Mesenchymal stem cell (in vitro differentiated cells and primary cell): ENCODE measurements at regions not wholly inside any gene's neighbourhood (a gene's known extent, or its start where the extent isn't known, plus 50 kb on each side); places are given as distances from the start of the nearest gene placed in this dataset.

Experiments used
- DNase-seq: peaks from one replicate; pipeline ENCODE4 v3.0.0-alpha.2; 2013
- H2AFZ ChIP-seq: one replicate; pipeline ENCODE4 v1.6.1; 2013; ENCODE audit warnings: low read depth, mild to moderate bottlenecking, control low read depth, inconsistent platforms, low read length, moderate library complexity
- H2AK5ac ChIP-seq: 2 replicates; pipeline ENCODE4 v1.6.1; 2013; ENCODE audit warnings: low read length, moderate library complexity, mild to moderate bottlenecking, inconsistent platforms; ENCODE audit not compliant: severe bottlenecking
- H2BK120ac ChIP-seq: one replicate; pipeline ENCODE4 v1.6.1; 2013; ENCODE audit warnings: low read depth, mild to moderate bottlenecking, inconsistent platforms, low read length, moderate library complexity
- H2BK12ac ChIP-seq, 2 experiments: one replicate each; pipeline ENCODE4 v1.6.1; 2013; ENCODE audit warnings: inconsistent platforms in 2 of 2, low read length in 2 of 2, mild to moderate bottlenecking in 2 of 2, moderate library complexity in 2 of 2, control low read depth in 1 of 2
- H2BK15ac ChIP-seq: one replicate; pipeline ENCODE4 v1.6.1; 2013; ENCODE audit warnings: mild to moderate bottlenecking, low read depth, inconsistent platforms; ENCODE audit not compliant: poor library complexity, severe bottlenecking
- H2BK5ac ChIP-seq: 2 replicates; pipeline ENCODE4 v1.6.1; 2013; ENCODE audit warnings: low read depth, mild to moderate bottlenecking, low read length, control low read depth, inconsistent platforms; ENCODE audit not compliant: poor library complexity, severe bottlenecking
- H3K14ac ChIP-seq, 2 experiments: one replicate each; pipeline ENCODE4 v1.6.1; 2013; ENCODE audit warnings: inconsistent platforms in 2 of 2, low read length in 2 of 2, control low read depth in 1 of 2, mild to moderate bottlenecking in 1 of 2, moderate library complexity in 1 of 2
- H3K18ac ChIP-seq, 2 experiments: one replicate each; pipeline ENCODE4 v1.6.1; 2013; ENCODE audit warnings: inconsistent platforms in 2 of 2, low read length in 2 of 2, control low read depth in 1 of 2, low read depth in 1 of 2, mild to moderate bottlenecking in 1 of 2
- H3K23ac ChIP-seq, 2 experiments: one replicate each; pipeline ENCODE4 v1.6.1; 2013; ENCODE audit warnings: inconsistent platforms in 2 of 2, low read length in 2 of 2, mild to moderate bottlenecking in 2 of 2, moderate library complexity in 2 of 2, control low read depth in 1 of 2
- H3K27ac ChIP-seq: 2 replicates; pipeline ENCODE4 v1.5.1; 2013; ENCODE audit warnings: mild to moderate bottlenecking, moderate library complexity, low read length, control low read depth, inconsistent platforms; ENCODE audit not compliant: poor library complexity, severe bottlenecking
- H3K27me3 ChIP-seq, 2 experiments: 2 replicates each; pipeline versions ENCODE4 v1.6.1 to v1.7.0; 2013; ENCODE audit warnings: low read length in 2 of 2, mild to moderate bottlenecking in 2 of 2, moderate library complexity in 2 of 2, control low read depth in 1 of 2, inconsistent platforms in 1 of 2; ENCODE audit not compliant: control insufficient read depth in 1 of 2, insufficient read depth in 1 of 2
- H3K36me3 ChIP-seq, 2 experiments: 2 replicates each; pipeline versions ENCODE4 v1.6.1 to v1.7.0; 2013; ENCODE audit warnings: low read length in 2 of 2, control low read depth in 1 of 2, inconsistent platforms in 1 of 2, low read depth in 1 of 2, mild to moderate bottlenecking in 1 of 2; ENCODE audit not compliant: insufficient read depth in 2 of 2, control insufficient read depth in 1 of 2
- H3K4ac ChIP-seq, 2 experiments: one replicate each; pipeline ENCODE4 v1.6.1; 2013; ENCODE audit warnings: inconsistent platforms in 2 of 2, low read length in 2 of 2, mild to moderate bottlenecking in 2 of 2, moderate library complexity in 2 of 2, control low read depth in 1 of 2, low read depth in 1 of 2
- H3K4me1 ChIP-seq: 2 replicates; pipeline ENCODE4 v1.6.1; 2013; ENCODE audit warnings: low read depth, low read length, control low read depth; ENCODE audit not compliant: control insufficient read depth, insufficient read depth
- H3K4me2 ChIP-seq: 2 replicates; pipeline ENCODE4 v1.6.1; 2013; ENCODE audit warnings: low read length, mild to moderate bottlenecking, inconsistent platforms; ENCODE audit not compliant: poor library complexity, severe bottlenecking
- H3K4me3 ChIP-seq, 2 experiments: 2 replicates each; pipeline versions ENCODE4 v1.5.1 to v1.7.0; 2013; ENCODE audit warnings: low read length in 2 of 2, mild to moderate bottlenecking in 2 of 2, control low read depth in 1 of 2, low read depth in 1 of 2; ENCODE audit not compliant: insufficient read depth in 1 of 2
- H3K79me1 ChIP-seq: replicated peaks from 2 replicates; pipeline ENCODE4 v1.6.1; 2013; ENCODE audit warnings: mild to moderate bottlenecking, control low read depth, low read length, inconsistent platforms; ENCODE audit not compliant: poor library complexity, severe bottlenecking
- H3K9ac ChIP-seq: 2 replicates; pipeline ENCODE4 v1.7.0; 2013; ENCODE audit warnings: mild to moderate bottlenecking, low read length, moderate library complexity
- H3K9me3 ChIP-seq: 2 replicates; pipeline ENCODE4 v1.7.0; 2013; ENCODE audit warnings: mild to moderate bottlenecking, low read length; ENCODE audit not compliant: control insufficient read depth
- H4K8ac ChIP-seq: one replicate; pipeline ENCODE4 v1.6.1; 2013; ENCODE audit warnings: inconsistent platforms, mild to moderate bottlenecking, low read length, moderate library complexity
- H4K91ac ChIP-seq: one replicate; pipeline ENCODE4 v1.6.1; 2013; ENCODE audit warnings: mild to moderate bottlenecking, low read length, inconsistent platforms
- WGBS: methylation state at CpG from one replicate; pipeline ENCODE4 v1.1.7; 2013; ENCODE audit warnings: mixed read lengths; 5-methylcytosine and 5-hydroxymethylcytosine counted together

- Histone ChIP-seq H2BK15ac (no peak overlapping the region), H2BK120ac (no peak overlapping the region), H2AK5ac (no peak overlapping the region), H4K8ac (no peak overlapping the region), H3K14ac (no peak overlapping the region), H3K9ac (no peak overlapping the region), H3K36me3 (no peaks in the 10 kb centered on the region), H3K27me3 (no peaks in the 10 kb centered on the region), H2AFZ (no peak overlapping the region), H2BK12ac (no peak overlapping the region), H3K79me1 (no peaks in the 10 kb centered on the region), H4K91ac (no peak overlapping the region), H3K27ac (no peak overlapping the region), H3K18ac (no peak overlapping the region), H3K4me2 (no peak overlapping the region), H3K4me1 (no peaks in the 10 kb centered on the region), H3K4ac (no peak overlapping the region), H2BK5ac (no peak overlapping the region), H3K9me3 (no peaks in the 10 kb centered on the region), H3K23ac (no peak overlapping the region), H3K4me3 (no peak overlapping the region)
- DNase-seq = no peak
- 75% methylated on average over 1 of the region's 1 CpG for WGBS
Observed at GRCh38 chr1:58310881-58311280, 235.6 kb downstream of the OMA1 start.

GRCh38 chr1:58310469-58310868, 236.1 kb downstream of the OMA1 start:
- 69% methylated on average over 2 of the region's 2 CpGs for WGBS
- no peaks in the 10 kb centered on the region for H3K4me1 ChIP-seq
- no peak overlapping the region for H2AK5ac ChIP-seq
- H2BK15ac ChIP-seq = no peak overlapping the region
- H2BK5ac ChIP-seq = no peak overlapping the region
- no peaks in the 10 kb centered on the region for H3K27me3 ChIP-seq
- no peak overlapping the region for H3K27ac ChIP-seq
- no peak overlapping the region for H3K4ac ChIP-seq
- no peak overlapping the region for H2BK12ac ChIP-seq
- H3K4me3 ChIP-seq = no peak overlapping the region
- no peak overlapping the region for H3K14ac ChIP-seq
- H3K79me1 ChIP-seq = no peaks in the 10 kb centered on the region
- H3K9ac ChIP-seq = no peak overlapping the region
- DNase-seq = no peak
- H2AFZ ChIP-seq = no peak overlapping the region
- H2BK120ac ChIP-seq = no peak overlapping the region
- no peak overlapping the region for H3K23ac ChIP-seq
- no peak overlapping the region for H3K4me2 ChIP-seq
- no peak overlapping the region for H3K18ac ChIP-seq
- no peaks in the 10 kb centered on the region for H3K9me3 ChIP-seq
- no peak overlapping the region for H4K91ac ChIP-seq
- no peak overlapping the region for H4K8ac ChIP-seq
- H3K36me3 ChIP-seq = no peaks in the 10 kb centered on the region

- no peaks in the 10 kb centered on the region for H3K27me3 ChIP-seq
- no peak overlapping the region for H3K4me2 ChIP-seq
- no peak overlapping the region for H4K91ac ChIP-seq
- DNase-seq = no peak
- no peak overlapping the region for H3K9ac ChIP-seq
- H3K14ac ChIP-seq = no peak overlapping the region
- H3K4me3 ChIP-seq = no peak overlapping the region
- no peaks in the 10 kb centered on the region for H3K9me3 ChIP-seq
- no peak overlapping the region for H2AK5ac ChIP-seq
- no peaks in the 10 kb centered on the region for H3K4me1 ChIP-seq
- H2AFZ ChIP-seq = no peak overlapping the region
- no peak overlapping the region for H4K8ac ChIP-seq
- H3K18ac ChIP-seq = no peak overlapping the region
- H2BK15ac ChIP-seq = no peak overlapping the region
- H2BK5ac ChIP-seq = no peak overlapping the region
- H3K4ac ChIP-seq = no peak overlapping the region
- H3K23ac ChIP-seq = no peak overlapping the region
- H2BK120ac ChIP-seq = no peak overlapping the region
- no peaks in the 10 kb centered on the region for H3K36me3 ChIP-seq
- H3K79me1 ChIP-seq = no peaks in the 10 kb centered on the region
- H3K27ac ChIP-seq = no peak overlapping the region
- 75% methylated on average over 1 of the region's 1 CpG for WGBS
- no peak overlapping the region for H2BK12ac ChIP-seq
Observed at GRCh38 chr1:58308206-58308605, 238.3 kb downstream of the OMA1 start.

GRCh38 chr1:58307431-58307830, 239.1 kb downstream of the OMA1 start:
- Histone ChIP-seq H3K14ac (no peak overlapping the region), H3K18ac (no peak overlapping the region), H2AK5ac (no peak overlapping the region), H2BK120ac (no peak overlapping the region), H2AFZ (no peak overlapping the region), H2BK15ac (no peak overlapping the region), H3K79me1 (no peaks in the 10 kb centered on the region), H4K8ac (no peak overlapping the region), H3K9ac (no peak overlapping the region), H3K27ac (no peak overlapping the region), H2BK12ac (no peak overlapping the region), H3K4me3 (no peak overlapping the region), H3K4me1 (no peaks in the 10 kb centered on the region), H3K4me2 (no peak overlapping the region), H3K4ac (no peak overlapping the region), H4K91ac (no peak overlapping the region), H2BK5ac (no peak overlapping the region), H3K9me3 (no peaks in the 10 kb centered on the region), H3K36me3 (no peaks in the 10 kb centered on the region), H3K27me3 (no peaks in the 10 kb centered on the region), H3K23ac (no peak overlapping the region)
- 80% methylated on average over 1 of the region's 1 CpG for WGBS
- DNase-seq = no peak
